A549 (cell line): ENCODE measurements at regions not wholly inside any gene's neighbourhood (a gene's known extent, or its start where the extent isn't known, plus 50 kb on each side); places are given as distances from the start of the nearest gene placed in this dataset.

Experiments
- ATAC-seq, 2 experiments: fragments of 200-7000 bp in 1 of 2; fragments of >200 bp in 1 of 2; cut with Nextera tagmentation in 1 of 2; cut with Tn5 transposase in 1 of 2; 3 replicates each; pipeline versions ENCODE4 v1.8.0 to v1.9.1; 2018 to 2020; ENCODE audit warnings: mild to moderate bottlenecking in 1 of 2, moderate library complexity in 1 of 2
- CTCF ChIA-PET: fragments of 300-600 bp; sonication (Branson Sonifier 250); formaldehyde crosslinking; extraction: SDS; loops from one replicate; lab custom pipeline; 2021; ENCODE audit warnings: antibody characterized with exemption, inconsistent platforms; lab: Yijun Ruan, JAX
- POLR2A ChIA-PET: fragments of 350-600 bp; formaldehyde crosslinking; extraction: SDS; loops from one replicate; lab custom pipeline; 2021; ENCODE audit warnings: antibody characterized with exemption, inconsistent platforms; lab: Yijun Ruan, JAX
- DNase-seq, 2 experiments: peaks; one replicate each; pipeline versions ENCODE4 v3.0.0 to v3.0.0-alpha.2; 2011 to 2016; ENCODE audit warnings: low read depth in 1 of 2, low spot score in 1 of 2
- FAIRE-seq: peaks from 2 replicates; lab custom pipeline; 2011; peaks lifted over from hg19 to GRCh38; lab: Jason Lieb, UNC
- H3K27ac ChIP-seq, 2 experiments: fragments of >200 bp; sonication (Bioruptor Twin); formaldehyde crosslinking; 3 replicates each; pipeline ENCODE4 v1.5.1; 2016 to 2017
- H3K4me1 ChIP-seq: fragments of >200 bp; sonication (Bioruptor Twin); formaldehyde crosslinking; 3 replicates; pipeline ENCODE4 v1.6.1; 2016
- H3K4me2 ChIP-seq: fragments of >200 bp; sonication (Bioruptor Twin); formaldehyde crosslinking; 3 replicates; pipeline ENCODE4 v1.6.1; 2016
- H3K4me3 ChIP-seq: fragments of >200 bp; sonication (Bioruptor Twin); formaldehyde crosslinking; 3 replicates; pipeline ENCODE4 v1.5.1; 2016
- H3K9me3 ChIP-seq: fragments of >200 bp; sonication (Bioruptor Twin); formaldehyde crosslinking; 3 replicates; pipeline ENCODE4 v1.6.1; 2016
- BHLHE40 ChIP-seq: IDR thresholded peaks from 2 replicates; pipeline ENCODE4 v1.6.1; 2012; ENCODE audit warnings: low read depth, low read length, inconsistent platforms
- CBX8 ChIP-seq: fragments of 200-600 bp; sonication (generic); IDR thresholded peaks from 2 replicates; pipeline ENCODE4 v1.6.1; 2016
- CEBPB ChIP-seq, 2 experiments: fragments of >200 bp in 1 of 2; sonication (Bioruptor Twin) in 1 of 2; formaldehyde crosslinking in 1 of 2; IDR thresholded peaks; 2 replicates each; pipeline ENCODE4 v1.6.1; 2012 to 2016
- CHD4 ChIP-seq: fragments of 200-600 bp; sonication (generic); IDR thresholded peaks from 2 replicates; pipeline ENCODE4 v1.6.1; 2016; ENCODE audit warnings: antibody characterized with exemption, mild to moderate bottlenecking, borderline replicate concordance
- EHMT2 ChIP-seq: fragments of 200-600 bp; sonication (generic); IDR thresholded peaks from 2 replicates; pipeline ENCODE4 v1.6.1; 2016; ENCODE audit warnings: antibody characterized with exemption, low read depth, mild to moderate bottlenecking, moderate library complexity
- EP300 ChIP-seq, 2 experiments: fragments of >200 bp; sonication (Bioruptor Twin); formaldehyde crosslinking; IDR thresholded peaks; 2 replicates in 1 of 2; 3 replicates in 1 of 2; pipeline ENCODE4 v1.6.1; 2016 to 2017
- ESRRA ChIP-seq: fragments of 150-350 bp; IDR thresholded peaks from 2 replicates; pipeline ENCODE4 v1.6.1; 2014; ENCODE audit warnings: mild to moderate bottlenecking, low read length, borderline replicate concordance
- FOSB ChIP-seq: fragments of 250-450 bp; sonication (Bioruptor Pico); IDR thresholded peaks from 2 replicates; pipeline ENCODE4 v1.5.0; 2020; ENCODE audit warnings: mild to moderate bottlenecking, moderate library complexity
- GATA3 ChIP-seq: IDR thresholded peaks from 2 replicates; pipeline ENCODE4 v1.6.1; 2012; ENCODE audit warnings: borderline replicate concordance
- HDAC2 ChIP-seq: fragments of 200-600 bp; sonication (generic); IDR thresholded peaks from 2 replicates; pipeline ENCODE4 v1.6.1; 2016
- HOXA7 ChIP-seq: fragments of 250-450 bp; sonication (Bioruptor Pico); IDR thresholded peaks from 2 replicates; pipeline ENCODE4 v1.5.0; 2020; ENCODE audit warnings: mild to moderate bottlenecking, moderate library complexity
- HOXB13 ChIP-seq: fragments of 250-450 bp; sonication (Bioruptor Pico); IDR thresholded peaks from 2 replicates; pipeline ENCODE4 v1.5.0; 2020; ENCODE audit warnings: low read depth, mild to moderate bottlenecking, moderate library complexity
- HOXB5 ChIP-seq: fragments of 250-450 bp; sonication (Bioruptor Pico); IDR thresholded peaks from 2 replicates; pipeline ENCODE4 v1.5.0; 2020; ENCODE audit warnings: mild to moderate bottlenecking, moderate library complexity
- MAZ ChIP-seq: fragments of 150-350 bp; IDR thresholded peaks from 2 replicates; pipeline ENCODE4 v1.6.1; 2014; ENCODE audit warnings: antibody characterized with exemption, low read depth, low read length, borderline replicate concordance
- MYC ChIP-seq: IDR thresholded peaks from 2 replicates; pipeline ENCODE4 v1.6.1; 2012; ENCODE audit warnings: mild to moderate bottlenecking, inconsistent platforms, low read length, improper control_type of control experiment, borderline replicate concordance
- NFE2L2 ChIP-seq: fragments of 150-350 bp; conservative IDR thresholded peaks from 2 replicates; pipeline ENCODE4 v1.6.1; 2014; ENCODE audit warnings: low read length
- NPAS2 ChIP-seq: fragments of 250-450 bp; sonication (Bioruptor Pico); IDR thresholded peaks from 2 replicates; pipeline ENCODE4 v1.8.0; 2022; ENCODE audit warnings: mild to moderate bottlenecking, moderate library complexity, borderline replicate concordance
- PHF8 ChIP-seq: fragments of 200-600 bp; sonication (generic); IDR thresholded peaks from 2 replicates; pipeline ENCODE4 v1.6.1; 2016; ENCODE audit warnings: low read depth, mild to moderate bottlenecking, antibody characterized with exemption, moderate library complexity, borderline replicate concordance
- RCOR1 ChIP-seq: fragments of 150-350 bp; IDR thresholded peaks from 2 replicates; pipeline ENCODE4 v1.6.1; 2014; ENCODE audit warnings: antibody characterized with exemption, low read length, low read depth
- TFCP2L1 ChIP-seq: fragments of 250-450 bp; sonication (Bioruptor Pico); IDR thresholded peaks from 2 replicates; pipeline ENCODE4 v1.5.0; 2021; ENCODE audit warnings: mild to moderate bottlenecking
- TP53 ChIP-seq: fragments of 250-450 bp; sonication (Bioruptor Pico); IDR thresholded peaks from 2 replicates; pipeline ENCODE4 v1.5.0; 2021; ENCODE audit warnings: mild to moderate bottlenecking, moderate library complexity
- ZC3H11A ChIP-seq: fragments of 450-650 bp; IDR thresholded peaks from 2 replicates; pipeline ENCODE4 v1.6.1; 2014; ENCODE audit warnings: antibody characterized with exemption, mild to moderate bottlenecking
- ZNF302 ChIP-seq: fragments of 250-450 bp; sonication (Bioruptor Pico); IDR thresholded peaks from 2 replicates; pipeline ENCODE4 v1.9.0; 2021; ENCODE audit warnings: inconsistent platforms, mild to moderate bottlenecking, moderate library complexity
- ZSCAN20 ChIP-seq: fragments of 250-450 bp; sonication (Bioruptor Pico); IDR thresholded peaks from 2 replicates; pipeline ENCODE4 v1.8.0; 2022; ENCODE audit warnings: mild to moderate bottlenecking, moderate library complexity
- WGBS: methylation state at CpG from one replicate; pipeline ENCODE4 v1.1.6; 2017; ENCODE audit errors: missing lambda C conversion rate; 5-methylcytosine and 5-hydroxymethylcytosine counted together
- TF ChIP-seq, protein P1 (sequence below): IDR thresholded peaks from 2 replicates; pipeline ENCODE4 v1.6.1; 2012
- TF ChIP-seq, protein P2 (sequence below): fragments of >200 bp; sonication (Bioruptor Twin); formaldehyde crosslinking; IDR thresholded peaks from 3 replicates; pipeline ENCODE4 v1.6.1; 2016
- TF ChIP-seq, protein P3 (sequence below): fragments of 250-450 bp; sonication (Bioruptor Pico); IDR thresholded peaks from 2 replicates; pipeline ENCODE4 v1.5.0; 2020; ENCODE audit warnings: low read depth, mild to moderate bottlenecking, moderate library complexity
- TF ChIP-seq, protein P4 (sequence below): fragments of 450-650 bp; IDR thresholded peaks from 2 replicates; pipeline ENCODE4 v1.6.1; 2014; ENCODE audit warnings: antibody characterized with exemption
- TF ChIP-seq, protein P5 (sequence below): fragments of >200 bp; sonication (Bioruptor Twin); formaldehyde crosslinking; IDR thresholded peaks from 2 replicates; pipeline ENCODE4 v1.6.1; 2016
- TF ChIP-seq, protein P6 (sequence below): IDR thresholded peaks from 2 replicates; pipeline ENCODE4 v1.6.1; 2012

DNA sequence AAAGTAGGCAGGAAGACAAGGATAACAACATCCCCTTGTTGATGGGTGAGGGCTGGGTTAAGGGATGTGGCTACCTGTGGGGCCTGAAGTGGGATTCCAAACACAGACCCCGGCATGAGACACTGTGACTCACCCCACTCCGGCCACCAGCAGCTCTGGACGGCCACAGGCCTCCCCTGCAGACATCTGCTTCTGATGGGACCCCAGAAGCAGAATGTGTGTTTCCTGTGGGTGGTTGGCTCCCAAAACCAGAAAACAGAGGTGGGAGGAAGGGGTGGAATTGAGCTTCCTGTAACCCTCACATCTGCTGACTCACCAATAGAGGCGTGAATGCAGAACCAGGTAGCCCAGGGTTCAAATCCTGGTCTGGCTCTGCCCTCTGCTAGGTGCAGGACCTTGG lies 216.6 kb upstream of the PWP1 start:
- CTCF ChIA-PET, result interaction anchor here (1.5 to 3.6 kb wide), 2 partner anchors 20 kb away, joined by 3 to 9 read pairs; no protein-coding TSS in a partner anchor
- POLR2A ChIA-PET, result no interaction called here
- TF ChIP-seq GATA3, result no peak
- TF ChIP-seq HOXB13 (CRISPR knock-in tag), result no peak
- TF ChIP-seq RCOR1, result no peak
- TF ChIP-seq, protein P1, sequence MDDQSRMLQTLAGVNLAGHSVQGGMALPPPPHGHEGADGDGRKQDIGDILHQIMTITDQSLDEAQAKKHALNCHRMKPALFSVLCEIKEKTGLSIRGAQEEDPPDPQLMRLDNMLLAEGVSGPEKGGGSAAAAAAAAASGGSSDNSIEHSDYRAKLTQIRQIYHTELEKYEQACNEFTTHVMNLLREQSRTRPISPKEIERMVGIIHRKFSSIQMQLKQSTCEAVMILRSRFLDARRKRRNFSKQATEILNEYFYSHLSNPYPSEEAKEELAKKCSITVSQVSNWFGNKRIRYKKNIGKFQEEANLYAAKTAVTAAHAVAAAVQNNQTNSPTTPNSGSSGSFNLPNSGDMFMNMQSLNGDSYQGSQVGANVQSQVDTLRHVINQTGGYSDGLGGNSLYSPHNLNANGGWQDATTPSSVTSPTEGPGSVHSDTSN, result no peak
- no peak for TF ChIP-seq HOXA7 (CRISPR knock-in tag)
- TF ChIP-seq, protein P2, sequence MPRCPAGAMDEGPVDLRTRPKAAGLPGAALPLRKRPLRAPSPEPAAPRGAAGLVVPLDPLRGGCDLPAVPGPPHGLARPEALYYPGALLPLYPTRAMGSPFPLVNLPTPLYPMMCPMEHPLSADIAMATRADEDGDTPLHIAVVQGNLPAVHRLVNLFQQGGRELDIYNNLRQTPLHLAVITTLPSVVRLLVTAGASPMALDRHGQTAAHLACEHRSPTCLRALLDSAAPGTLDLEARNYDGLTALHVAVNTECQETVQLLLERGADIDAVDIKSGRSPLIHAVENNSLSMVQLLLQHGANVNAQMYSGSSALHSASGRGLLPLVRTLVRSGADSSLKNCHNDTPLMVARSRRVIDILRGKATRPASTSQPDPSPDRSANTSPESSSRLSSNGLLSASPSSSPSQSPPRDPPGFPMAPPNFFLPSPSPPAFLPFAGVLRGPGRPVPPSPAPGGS, result no peak
- no peak for TF ChIP-seq NFE2L2
- TF ChIP-seq ZSCAN20, result no peak
- TF ChIP-seq TFCP2L1 (CRISPR knock-in tag), result no peak
- TF ChIP-seq, protein P3, sequence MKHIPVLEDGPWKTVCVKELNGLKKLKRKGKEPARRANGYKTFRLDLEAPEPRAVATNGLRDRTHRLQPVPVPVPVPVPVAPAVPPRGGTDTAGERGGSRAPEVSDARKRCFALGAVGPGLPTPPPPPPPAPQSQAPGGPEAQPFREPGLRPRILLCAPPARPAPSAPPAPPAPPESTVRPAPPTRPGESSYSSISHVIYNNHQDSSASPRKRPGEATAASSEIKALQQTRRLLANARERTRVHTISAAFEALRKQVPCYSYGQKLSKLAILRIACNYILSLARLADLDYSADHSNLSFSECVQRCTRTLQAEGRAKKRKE (CRISPR knock-in tag), result no peak
- TF ChIP-seq CEBPB (IDR thresholded peaks at IDR 0.05), result no peak
- TF ChIP-seq HDAC2, result no peak
- no peak for TF ChIP-seq CBX8
- no peak for TF ChIP-seq TP53
- TF ChIP-seq ZNF302 (CRISPR knock-in tag), result no peak
- no peak for TF ChIP-seq ESRRA
- TF ChIP-seq EP300 (IDR thresholded peaks at IDR 0.05), result no peak
- TF ChIP-seq, protein P4, sequence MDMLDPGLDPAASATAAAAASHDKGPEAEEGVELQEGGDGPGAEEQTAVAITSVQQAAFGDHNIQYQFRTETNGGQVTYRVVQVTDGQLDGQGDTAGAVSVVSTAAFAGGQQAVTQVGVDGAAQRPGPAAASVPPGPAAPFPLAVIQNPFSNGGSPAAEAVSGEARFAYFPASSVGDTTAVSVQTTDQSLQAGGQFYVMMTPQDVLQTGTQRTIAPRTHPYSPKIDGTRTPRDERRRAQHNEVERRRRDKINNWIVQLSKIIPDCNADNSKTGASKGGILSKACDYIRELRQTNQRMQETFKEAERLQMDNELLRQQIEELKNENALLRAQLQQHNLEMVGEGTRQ, result no peak
- TF ChIP-seq, all 56 proteins: peak for 0
- WGBS, result 69% methylated on average over 4 of the region's 4 CpGs
- Histone ChIP-seq H3K27ac (0 out of 6 replicates have a peak overlapping the region, but pooled peaks of 1 of the 2 experiments have one; percentile 26), H3K4me3 (no peak overlapping the region), H3K4me1 (peaks cover 12% of the 10 kb centered on the region; the same call in 2 of the 3 replicates), H3K9me3 (no peaks in the 10 kb centered on the region), H3K4me2 (no peak overlapping the region)
- no peak for DNase-seq
- no peak for FAIRE-seq
- ATAC-seq, result no peak

DNA sequence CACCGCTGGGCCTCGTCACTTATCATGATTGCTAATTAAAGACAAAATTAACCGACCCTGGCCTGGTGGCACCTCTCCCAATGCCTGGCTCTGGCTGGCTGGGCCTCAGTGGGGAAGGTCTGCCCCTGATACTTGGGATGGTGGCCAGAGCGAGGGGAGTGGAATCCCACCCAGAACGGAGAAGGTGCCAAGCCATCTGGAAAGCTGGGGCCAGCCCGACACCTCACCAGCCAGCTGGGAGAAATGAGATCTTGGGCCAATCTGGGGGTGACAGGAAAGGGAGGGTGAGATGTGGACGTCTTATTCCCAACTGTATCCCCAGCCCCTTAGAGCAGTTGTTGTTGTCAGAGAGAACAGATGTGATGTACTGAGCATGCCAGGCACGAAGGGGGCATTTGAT lies 215.0 kb upstream of the PWP1 start:
- ATAC-seq (no peak), DNase-seq (no peak), FAIRE-seq (no peak)
- Histone ChIP-seq H3K27ac (no peak overlapping the region), H3K4me1 (peaks cover 12% of the 10 kb centered on the region; the same call in 2 of the 3 replicates), H3K9me3 (no peaks in the 10 kb centered on the region), H3K4me2 (no peak overlapping the region), H3K4me3 (no peak overlapping the region)
- no peak for TF ChIP-seq ZC3H11A
- TF ChIP-seq, protein P5, sequence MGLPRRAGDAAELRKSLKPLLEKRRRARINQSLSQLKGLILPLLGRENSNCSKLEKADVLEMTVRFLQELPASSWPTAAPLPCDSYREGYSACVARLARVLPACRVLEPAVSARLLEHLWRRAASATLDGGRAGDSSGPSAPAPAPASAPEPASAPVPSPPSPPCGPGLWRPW, result no peak
- TF ChIP-seq NFE2L2, result no peak
- no peak for TF ChIP-seq ZSCAN20
- no peak for TF ChIP-seq BHLHE40
- TF ChIP-seq CBX8, result no peak
- no peak for TF ChIP-seq GATA3
- no peak for TF ChIP-seq NPAS2 (CRISPR knock-in tag)
- TF ChIP-seq, protein P2, result no peak
- no peak for TF ChIP-seq CHD4
- TF ChIP-seq HOXB5 (CRISPR knock-in tag), result no peak
- no peak for TF ChIP-seq FOSB (CRISPR knock-in tag)
- no peak for TF ChIP-seq PHF8
- no peak for TF ChIP-seq EHMT2
- TF ChIP-seq MYC, result no peak
- TF ChIP-seq, protein P6, sequence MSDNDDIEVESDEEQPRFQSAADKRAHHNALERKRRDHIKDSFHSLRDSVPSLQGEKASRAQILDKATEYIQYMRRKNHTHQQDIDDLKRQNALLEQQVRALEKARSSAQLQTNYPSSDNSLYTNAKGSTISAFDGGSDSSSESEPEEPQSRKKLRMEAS, result no peak
- no peak for TF ChIP-seq MAZ
- POLR2A ChIA-PET, result no interaction called here
- WGBS, result 86% methylated on average over 7 of the region's 8 CpGs
- CTCF ChIA-PET, result no interaction called here
